DND-41 (cell line): ENCODE measurements at regions not wholly inside any gene's neighbourhood (a gene's known extent, or its start where the extent isn't known, plus 50 kb on each side); places are given as distances from the start of the nearest gene placed in this dataset.
"Not testable (repeated sequence)": the region's sequence is repeated elsewhere in the genome, so short reads cannot be mapped to it uniquely, and the experiment has no call there.

ENCODE experiments used
- EZH2 ChIP-seq: IDR thresholded peaks from 3 replicates; pipeline ENCODE4 v1.6.1; 2012; ENCODE audit warnings: borderline replicate concordance, low read depth, mild to moderate bottlenecking, moderate library complexity, low read length, inconsistent platforms; ENCODE audit not compliant: severe bottlenecking
- TF ChIP-seq, protein P1 (sequence below): IDR thresholded peaks from 2 replicates; pipeline ENCODE4 v1.5.1; 2012; ENCODE audit warnings: borderline replicate concordance, low read length, moderate library complexity, mild to moderate bottlenecking; ENCODE audit not compliant: poor library complexity, severe bottlenecking; ENCODE audit errors: extremely low read depth

DNA sequence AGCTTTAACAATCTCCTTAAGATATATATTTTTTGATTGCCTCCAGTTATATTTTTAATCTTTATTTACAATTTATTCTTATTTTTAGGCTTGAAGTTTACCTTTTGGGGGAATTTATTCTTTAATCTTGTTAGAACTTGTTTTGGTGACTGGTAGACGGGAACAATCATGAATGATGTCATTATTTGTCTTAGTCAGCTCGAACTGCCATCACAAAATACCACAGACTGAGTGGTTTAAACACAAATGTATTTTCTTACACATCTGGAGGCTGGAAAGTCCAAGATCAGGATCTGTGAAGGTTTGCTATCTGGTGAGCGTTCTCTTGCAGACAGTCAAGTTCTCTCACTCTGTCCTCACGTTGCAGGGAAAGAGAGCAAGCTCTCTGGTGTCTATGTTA lies 639.5 kb upstream of the SEMA6D start:
- TF ChIP-seq, protein P1, sequence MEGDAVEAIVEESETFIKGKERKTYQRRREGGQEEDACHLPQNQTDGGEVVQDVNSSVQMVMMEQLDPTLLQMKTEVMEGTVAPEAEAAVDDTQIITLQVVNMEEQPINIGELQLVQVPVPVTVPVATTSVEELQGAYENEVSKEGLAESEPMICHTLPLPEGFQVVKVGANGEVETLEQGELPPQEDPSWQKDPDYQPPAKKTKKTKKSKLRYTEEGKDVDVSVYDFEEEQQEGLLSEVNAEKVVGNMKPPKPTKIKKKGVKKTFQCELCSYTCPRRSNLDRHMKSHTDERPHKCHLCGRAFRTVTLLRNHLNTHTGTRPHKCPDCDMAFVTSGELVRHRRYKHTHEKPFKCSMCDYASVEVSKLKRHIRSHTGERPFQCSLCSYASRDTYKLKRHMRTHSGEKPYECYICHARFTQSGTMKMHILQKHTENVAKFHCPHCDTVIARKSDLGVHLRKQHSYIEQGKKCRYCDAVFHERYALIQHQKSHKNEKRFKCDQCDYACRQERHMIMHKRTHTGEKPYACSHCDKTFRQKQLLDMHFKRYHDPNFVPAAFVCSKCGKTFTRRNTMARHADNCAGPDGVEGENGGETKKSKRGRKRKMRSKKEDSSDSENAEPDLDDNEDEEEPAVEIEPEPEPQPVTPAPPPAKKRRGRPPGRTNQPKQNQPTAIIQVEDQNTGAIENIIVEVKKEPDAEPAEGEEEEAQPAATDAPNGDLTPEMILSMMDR = not testable (repeated sequence)
- TF ChIP-seq EZH2 = not testable (repeated sequence)
